Central memory CD8-positive, alpha-beta T cell (primary cell): ENCODE measurements at regions not wholly inside any gene's neighbourhood (a gene's known extent, or its start where the extent isn't known, plus 50 kb on each side); places are given as distances from the start of the nearest gene placed in this dataset.
"Not testable (repeated sequence)": the region's sequence is repeated elsewhere in the genome, so short reads cannot be mapped to it uniquely, and the experiment has no call there.

Experiments used
- ATAC-seq: fragments of 150-1000 bp; cut with Tn5 transposase; replicated peaks from 2 replicates; pipeline ENCODE4 v1.10.0; 2022; ENCODE audit warnings: mild to moderate bottlenecking, moderate FRiP score, moderate number of reproducible peaks; ENCODE audit not compliant: poor library complexity, severe bottlenecking; ENCODE audit errors: extremely low read depth
- DNase-seq, 2 donors: peaks; one replicate each; pipeline ENCODE4 v3.0.0; 2021; ENCODE audit warnings: low spot score in 2 of 2
- H3K27ac Mint-ChIP-seq: one replicate; pipeline ENCODE4 v1.8.0; 2022; ENCODE audit warnings: low read depth, mild to moderate bottlenecking, moderate library complexity, mixed read lengths
- H3K27me3 Mint-ChIP-seq: one replicate; pipeline ENCODE4 v1.8.0; 2022; ENCODE audit warnings: mixed read lengths
- H3K36me3 Mint-ChIP-seq: one replicate; pipeline ENCODE4 v1.8.0; 2022; ENCODE audit warnings: mild to moderate bottlenecking, moderate library complexity, mixed read lengths; ENCODE audit not compliant: insufficient read depth
- H3K4me1 Mint-ChIP-seq: one replicate; pipeline ENCODE4 v1.8.0; 2022; ENCODE audit warnings: mixed read lengths
- H3K4me3 Mint-ChIP-seq: one replicate; pipeline ENCODE4 v1.8.0; 2022; ENCODE audit warnings: mild to moderate bottlenecking, moderate library complexity, mixed read lengths
- H3K9me3 Mint-ChIP-seq: one replicate; pipeline ENCODE4 v1.8.0; 2022; ENCODE audit warnings: mixed read lengths

GRCh38 chr4:189117426-189117825, 823.2 kb upstream of the FRG1 start:
- DNase-seq = no peak
- Mint-ChIP-seq H3K4me3 (no peak overlapping the region), H3K27ac (no peak overlapping the region)

GRCh38 chr4:189121336-189121735, 819.3 kb upstream of the FRG1 start:
- DNase-seq (no peak), ATAC-seq (no peak)
- no peaks in the 10 kb centered on the region for H3K4me1 Mint-ChIP-seq
- no peaks in the 10 kb centered on the region for H3K27me3 Mint-ChIP-seq
- peaks cover 24% of the 10 kb centered on the region for H3K9me3 Mint-ChIP-seq
- no peak overlapping the region for H3K27ac Mint-ChIP-seq
- H3K4me3 Mint-ChIP-seq = no peak overlapping the region
- no peaks in the 10 kb centered on the region for H3K36me3 Mint-ChIP-seq

More at GRCh38 chr4:189117426-189117825, 823.2 kb upstream of the FRG1 start:
- no peak for ATAC-seq
- H3K4me1 Mint-ChIP-seq = no peaks in the 10 kb centered on the region
- H3K9me3 Mint-ChIP-seq = peaks cover 31% of the 10 kb centered on the region
- H3K36me3 Mint-ChIP-seq = no peaks in the 10 kb centered on the region
- H3K27me3 Mint-ChIP-seq = no peaks in the 10 kb centered on the region

- peaks cover 22% of the 10 kb centered on the region for H3K9me3 Mint-ChIP-seq
- no peaks in the 10 kb centered on the region for H3K4me1 Mint-ChIP-seq
Observed at GRCh38 chr4:189124149-189124758, 816.4 kb upstream of the FRG1 start.

GRCh38 chr4:189124791-189125190, 815.9 kb upstream of the FRG1 start:
- Mint-ChIP-seq H3K27ac (no peak overlapping the region), H3K27me3 (no peaks in the 10 kb centered on the region)
- no peak for ATAC-seq

More at GRCh38 chr4:189124149-189124758, 816.4 kb upstream of the FRG1 start:
- Mint-ChIP-seq H3K27me3 (no peaks in the 10 kb centered on the region), H3K27ac (no peak overlapping the region), H3K36me3 (no peaks in the 10 kb centered on the region), H3K4me3 (no peak overlapping the region)
- no peak for DNase-seq
- ATAC-seq = no peak

GRCh38 chr4:189126040-189126439, 814.6 kb upstream of the FRG1 start:
- Mint-ChIP-seq H3K36me3 (no peaks in the 10 kb centered on the region), H3K27me3 (no peaks in the 10 kb centered on the region), H3K27ac (no peak overlapping the region), H3K9me3 (peaks cover 15% of the 10 kb centered on the region), H3K4me3 (no peak overlapping the region), H3K4me1 (no peaks in the 10 kb centered on the region)
- no peak for ATAC-seq
- DNase-seq = no peak

More at GRCh38 chr4:189124791-189125190, 815.9 kb upstream of the FRG1 start:
- DNase-seq = no peak
- Mint-ChIP-seq H3K4me3 (no peak overlapping the region), H3K9me3 (peaks cover 17% of the 10 kb centered on the region), H3K4me1 (no peaks in the 10 kb centered on the region), H3K36me3 (no peaks in the 10 kb centered on the region)

GRCh38 chr4:189128341-189128740, 812.3 kb upstream of the FRG1 start:
- Mint-ChIP-seq H3K27me3 (no peaks in the 10 kb centered on the region), H3K36me3 (no peaks in the 10 kb centered on the region), H3K27ac (no peak overlapping the region), H3K4me3 (no peak overlapping the region), H3K9me3 (peaks cover 15% of the 10 kb centered on the region), H3K4me1 (no peaks in the 10 kb centered on the region)
- ATAC-seq (no peak), DNase-seq (no peak)

- no peak overlapping the region for H3K27ac Mint-ChIP-seq
Observed at GRCh38 chr4:189129044-189129694, 811.5 kb upstream of the FRG1 start.

GRCh38 chr4:189131118-189131517, 809.6 kb upstream of the FRG1 start:
- Mint-ChIP-seq H3K27ac (no peak overlapping the region), H3K36me3 (no peaks in the 10 kb centered on the region), H3K9me3 (peaks cover 19% of the 10 kb centered on the region), H3K27me3 (no peaks in the 10 kb centered on the region), H3K4me1 (no peaks in the 10 kb centered on the region), H3K4me3 (no peak overlapping the region)
- no peak for ATAC-seq
- no peak for DNase-seq

More at GRCh38 chr4:189129044-189129694, 811.5 kb upstream of the FRG1 start:
- Mint-ChIP-seq H3K36me3 (no peaks in the 10 kb centered on the region), H3K4me3 (no peak overlapping the region), H3K27me3 (no peaks in the 10 kb centered on the region), H3K9me3 (peaks cover 15% of the 10 kb centered on the region), H3K4me1 (no peaks in the 10 kb centered on the region)
- ATAC-seq (no peak), DNase-seq (no peak)

GRCh38 chr4:189136462-189136861, 804.2 kb upstream of the FRG1 start:
- Mint-ChIP-seq H3K4me1 (no peaks in the 10 kb centered on the region), H3K36me3 (no peaks in the 10 kb centered on the region), H3K9me3 (peaks cover 6% of the 10 kb centered on the region), H3K4me3 (no peak overlapping the region), H3K27ac (no peak overlapping the region), H3K27me3 (no peaks in the 10 kb centered on the region)
- ATAC-seq (no peak), DNase-seq (no peak)

- no peaks in the 10 kb centered on the region for H3K36me3 Mint-ChIP-seq
- no peaks in the 10 kb centered on the region for H3K4me1 Mint-ChIP-seq
- H3K27ac Mint-ChIP-seq = no peak overlapping the region
- H3K27me3 Mint-ChIP-seq = no peaks in the 10 kb centered on the region
- ATAC-seq (no peak), DNase-seq (no peak)
- H3K4me3 Mint-ChIP-seq = no peak overlapping the region
- H3K9me3 Mint-ChIP-seq = peaks cover 11% of the 10 kb centered on the region
Observed at GRCh38 chr4:189143263-189143952, 797.3 kb upstream of the FRG1 start.

GRCh38 chr4:189147005-189147929, 793.4 kb upstream of the FRG1 start:
- H3K4me1 Mint-ChIP-seq = no peaks in the 10 kb centered on the region
- DNase-seq (no peak), ATAC-seq (no peak)
- peaks cover 13% of the 10 kb centered on the region for H3K9me3 Mint-ChIP-seq
- no peak overlapping the region for H3K27ac Mint-ChIP-seq
- no peak overlapping the region for H3K4me3 Mint-ChIP-seq
- H3K27me3 Mint-ChIP-seq = no peaks in the 10 kb centered on the region
- H3K36me3 Mint-ChIP-seq = no peaks in the 10 kb centered on the region

GRCh38 chr4:189155083-189155482, 785.6 kb upstream of the FRG1 start:
- ATAC-seq, H3K4me1 Mint-ChIP-seq, H3K36me3 Mint-ChIP-seq, H3K27ac Mint-ChIP-seq, H3K27me3 Mint-ChIP-seq, DNase-seq, H3K4me3 Mint-ChIP-seq: not testable (repeated sequence)
- peaks cover 21% of the 10 kb centered on the region for H3K9me3 Mint-ChIP-seq
